ENCODE measurements at regions not wholly inside any gene's neighbourhood (a gene's known extent, or its start where the extent isn't known, plus 50 kb on each side); places are given as distances from the start of the nearest gene placed in this dataset.
"Not testable (repeated sequence)": the region's sequence is repeated elsewhere in the genome, so short reads cannot be mapped to it uniquely, and the experiment has no call there.

GRCh38 chr14:26293909-26294308, 303.9 kb downstream of the NOVA1 start:
- no peak for DNase-seq

GRCh38 chr14:26289891-26290486, 307.8 kb downstream of the NOVA1 start:
- no peak for DNase-seq

- no peak for DNase-seq
These were observed 311.0 kb downstream of the NOVA1 start for GRCh38 chr14:26286913-26287205.

GRCh38 chr14:26286081-26286912, 311.5 kb downstream of the NOVA1 start:
- DNase-seq: no peak

- DNase-seq: no peak
These were observed 315.3 kb downstream of the NOVA1 start for GRCh38 chr14:26282578-26282977.

- DNase-seq: not testable (repeated sequence)
These were observed 315.8 kb downstream of the NOVA1 start for GRCh38 chr14:26282011-26282410.

- DNase-seq: no peak
These were observed 316.4 kb downstream of the NOVA1 start for GRCh38 chr14:26281280-26281998.

- DNase-seq: no peak
These were observed 321.1 kb downstream of the NOVA1 start for GRCh38 chr14:26276757-26277156.

- no peak for DNase-seq
These were observed 332.6 kb downstream of the NOVA1 start for GRCh38 chr14:26265170-26265685.

GRCh38 chr14:26261368-26262122, 336.3 kb downstream of the NOVA1 start:
- DNase-seq: no peak

GRCh38 chr14:26255213-26255612, 342.6 kb downstream of the NOVA1 start:
- no peak for DNase-seq

GRCh38 chr14:26252176-26252575, 345.7 kb downstream of the NOVA1 start:
- no peak for DNase-seq

GRCh38 chr14:26233118-26233517, 364.7 kb downstream of the NOVA1 start:
- no peak for DNase-seq

- no peak for DNase-seq
These were observed 379.0 kb downstream of the NOVA1 start for GRCh38 chr14:26218861-26219260.

- DNase-seq: no peak
These were observed 380.1 kb downstream of the NOVA1 start for GRCh38 chr14:26217778-26218177.

- no peak for DNase-seq
These were observed 381.0 kb downstream of the NOVA1 start for GRCh38 chr14:26216786-26217185.

GRCh38 chr14:26213846-26214575, 383.8 kb downstream of the NOVA1 start:
- DNase-seq: no peak

GRCh38 chr14:26209699-26210098, 388.1 kb downstream of the NOVA1 start:
- no peak for DNase-seq

GRCh38 chr14:26206640-26207039, 391.2 kb downstream of the NOVA1 start:
- DNase-seq: no peak

GRCh38 chr14:26204728-26205479, 392.9 kb downstream of the NOVA1 start:
- no peak for DNase-seq

GRCh38 chr14:26204366-26204727, 393.5 kb downstream of the NOVA1 start:
- DNase-seq: no peak

GRCh38 chr14:26200687-26201086, 397.1 kb downstream of the NOVA1 start:
- no peak for DNase-seq

Data from RPMI8226 (cell line).